Peyer's patch (tissue), 4 donors: ENCODE measurements at regions not wholly inside any gene's neighbourhood (a gene's known extent, or its start where the extent isn't known, plus 50 kb on each side); places are given as distances from the start of the nearest gene placed in this dataset.

Experiments
- CTCF ChIP-seq, 6 experiments: fragments of 450-650 bp in 4 of 6; fragments of 200-600 bp in 2 of 6; sonication (generic) in 1 of 6; IDR thresholded peaks; one replicate each; pipeline ENCODE4 v1.5.1; 2017 to 2019; ENCODE audit warnings: antibody characterized with exemption in 6 of 6, mild to moderate bottlenecking in 3 of 6, moderate library complexity in 1 of 6
- POLR2A ChIP-seq, 2 donors: fragments of 450-650 bp; IDR thresholded peaks; one replicate each; pipeline ENCODE4 v1.5.1; 2017; ENCODE audit warnings: antibody characterized with exemption in 2 of 2, mild to moderate bottlenecking in 2 of 2, moderate library complexity in 2 of 2

DNA sequence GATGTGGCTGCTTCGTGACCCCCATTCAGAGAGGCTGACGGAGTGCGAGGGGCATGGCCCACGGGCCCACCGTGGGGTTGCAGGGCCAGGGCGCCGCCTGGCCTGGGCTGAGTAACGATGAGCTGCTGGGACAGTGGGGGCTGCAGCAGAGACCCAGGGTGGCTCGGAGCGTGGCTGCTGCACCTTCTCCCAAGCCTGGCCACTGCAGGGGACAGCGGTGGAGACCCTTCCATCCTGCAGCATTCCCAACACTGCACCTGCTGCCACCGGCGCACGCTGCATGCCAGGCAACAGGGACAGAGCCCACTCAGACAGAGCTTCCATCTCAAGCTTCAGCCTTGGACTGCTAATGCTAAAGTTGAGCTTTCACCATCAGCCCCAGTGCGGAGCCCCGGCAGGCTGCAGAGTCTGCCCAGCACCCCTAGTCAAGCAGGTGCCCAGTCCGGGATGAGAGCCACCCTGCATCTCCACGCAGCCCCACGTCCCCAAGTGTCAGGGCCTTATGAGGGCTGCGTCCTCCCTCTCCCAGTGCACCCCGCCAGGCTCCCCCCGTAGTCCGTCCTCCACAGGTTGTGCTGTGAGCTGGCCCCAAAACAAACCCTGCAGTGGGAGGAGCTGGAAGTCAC lies 89.4 kb upstream of the AFDN start:
- no peak for TF ChIP-seq CTCF (IDR thresholded peaks at IDR 0.05)
- no peak for TF ChIP-seq POLR2A (IDR thresholded peaks at IDR 0.05)
